GM12878 (cell line): ENCODE measurements at regions not wholly inside any gene's neighbourhood (a gene's known extent, or its start where the extent isn't known, plus 50 kb on each side); places are given as distances from the start of the nearest gene placed in this dataset.

ENCODE experiments used
- ATAC-seq: fragments of 200-7000 bp; cut with Tn5 transposase; 3 replicates; pipeline ENCODE4 v1.9.1; 2020; ENCODE audit warnings: mild to moderate bottlenecking, moderate library complexity
- BruUV-seq: library from RNA; stranded (reverse); fragments of 400-500 nt; replicated peaks from 2 replicates; lab custom pipeline; 2021; lab: Mats Ljungman, UMichigan
- CTCF ChIA-PET: fragments of 300-600 bp; sonication (Branson Sonifier 250); formaldehyde crosslinking; extraction: SDS; loops from one replicate; lab custom pipeline; 2021; ENCODE audit warnings: inconsistent platforms; lab: Yijun Ruan, JAX
- POLR2A ChIA-PET: fragments of 350-600 bp; formaldehyde crosslinking; extraction: SDS; loops from one replicate; lab custom pipeline; 2021; ENCODE audit warnings: inconsistent platforms; lab: Charles Lee
- RAD21 ChIA-PET: fragments of 300-600 bp; sonication (Branson Sonifier 250); formaldehyde crosslinking; loops from one replicate; lab custom pipeline; 2023; ENCODE audit warnings: antibody characterized with exemption; ENCODE audit not compliant: unreplicated experiment; lab: Charles Lee
- SMC1A ChIA-PET: fragments of 300-600 bp; sonication (Branson Sonifier 250); formaldehyde crosslinking; loops from one replicate; lab custom pipeline; 2023; ENCODE audit not compliant: unreplicated experiment, uncharacterized antibody; lab: Charles Lee
- DNase-seq: peaks from one replicate; pipeline ENCODE4 v3.0.0-alpha.2; 2011; ENCODE audit warnings: low read depth, low spot score
- FAIRE-seq: peaks from 3 replicates; lab custom pipeline; 2011; peaks lifted over from hg19 to GRCh38; lab: Jason Lieb, UNC
- H2AFZ ChIP-seq: 2 replicates; pipeline ENCODE4 v1.6.0; 2011; ENCODE audit warnings: low read depth, low read length, control low read depth; ENCODE audit not compliant: control insufficient read depth
- H3K27ac ChIP-seq: 2 replicates; pipeline ENCODE4 v1.5.1; 2011; ENCODE audit warnings: control low read depth; ENCODE audit not compliant: control insufficient read depth, insufficient read depth
- H3K27me3 ChIP-seq, 2 experiments: replicated peaks in 1 of 2; 2 replicates each; pipeline versions ENCODE4 v1.6.0 to v1.6.1; 2011; ENCODE audit warnings: low read length in 1 of 2; ENCODE audit not compliant: control insufficient read depth in 2 of 2, insufficient read depth in 2 of 2
- H3K36me3 ChIP-seq, 2 experiments: 2 replicates each; pipeline ENCODE4 v1.5.1; 2011; ENCODE audit warnings: low read length in 1 of 2; ENCODE audit not compliant: control insufficient read depth in 2 of 2, insufficient read depth in 2 of 2
- H3K4me1 ChIP-seq: 2 replicates; pipeline ENCODE4 v1.6.1; 2011; ENCODE audit warnings: mild to moderate bottlenecking, low read length, moderate library complexity, mixed read lengths; ENCODE audit not compliant: control insufficient read depth, insufficient read depth
- H3K4me2 ChIP-seq: 2 replicates; pipeline ENCODE4 v1.6.0; 2011; ENCODE audit warnings: control low read depth; ENCODE audit not compliant: control insufficient read depth, insufficient read depth
- H3K4me3 ChIP-seq: fragments of 200-600 bp; sonication (generic); 2 replicates; pipeline ENCODE4 v1.5.1; 2016
- H3K79me2 ChIP-seq: 2 replicates; pipeline ENCODE4 v1.6.0; 2011; ENCODE audit warnings: low read length; ENCODE audit not compliant: control insufficient read depth, insufficient read depth
- H3K9ac ChIP-seq: 2 replicates; pipeline ENCODE4 v1.8.0; 2011; ENCODE audit warnings: low read length, control low read depth, mixed read lengths; ENCODE audit not compliant: control insufficient read depth, insufficient read depth
- H3K9me3 ChIP-seq: replicated peaks from 3 replicates; pipeline ENCODE4 v1.5.1; 2011; ENCODE audit warnings: mild to moderate bottlenecking, low read length; ENCODE audit not compliant: control insufficient read depth, insufficient read depth
- H4K20me1 ChIP-seq: 2 replicates; pipeline ENCODE4 v1.6.0; 2011; ENCODE audit not compliant: control insufficient read depth, insufficient read depth
- E2F4 ChIP-seq: IDR thresholded peaks from 2 replicates; pipeline ENCODE4 v1.6.1; 2012; ENCODE audit warnings: low read depth, low read length, improper control_type of control experiment
- EP300 ChIP-seq, 2 experiments: fragments of 150-350 bp in 1 of 2; IDR thresholded peaks; 2 replicates each; pipeline ENCODE4 v1.6.1; 2011 to 2012; ENCODE audit warnings: low read depth in 2 of 2, low read length in 2 of 2, borderline replicate concordance in 1 of 2, improper control_type of control experiment in 1 of 2, inconsistent platforms in 1 of 2; ENCODE audit not compliant: control insufficient read depth in 1 of 2
- EZH2 ChIP-seq: IDR thresholded peaks from 2 replicates; pipeline ENCODE4 v1.6.1; 2012; ENCODE audit warnings: low read depth, mild to moderate bottlenecking, control low read depth, inconsistent platforms, low read length, borderline replicate concordance; ENCODE audit not compliant: control insufficient read depth
- MEF2B ChIP-seq: fragments of 450-650 bp; IDR thresholded peaks from 2 replicates; pipeline ENCODE4 v1.6.1; 2018; ENCODE audit warnings: mild to moderate bottlenecking, moderate library complexity; ENCODE audit not compliant: partially characterized antibody, poor library complexity, severe bottlenecking
- RBBP5 ChIP-seq: fragments of 200-600 bp; sonication (generic); conservative IDR thresholded peaks from 2 replicates; pipeline ENCODE4 v1.6.1; 2016
- RUNX3 ChIP-seq: IDR thresholded peaks from 2 replicates; pipeline ENCODE4 v1.6.1; 2012; ENCODE audit warnings: low read length, inconsistent platforms
- SPI1 ChIP-seq: IDR thresholded peaks from 2 replicates; pipeline ENCODE4 v1.6.1; 2011; ENCODE audit warnings: low read depth, mild to moderate bottlenecking, low read length, moderate library complexity, borderline replicate concordance; ENCODE audit not compliant: insufficient read depth
- YY1 ChIP-seq: IDR thresholded peaks from 2 replicates; pipeline ENCODE4 v1.6.1; 2011; ENCODE audit warnings: low read depth, mild to moderate bottlenecking, low read length
- ZBTB40 ChIP-seq: fragments of 450-650 bp; IDR thresholded peaks from 2 replicates; pipeline ENCODE4 v1.6.1; 2016; ENCODE audit warnings: mild to moderate bottlenecking, moderate library complexity, borderline replicate concordance
- WGBS: methylation state at CpG from one replicate; pipeline ENCODE4 v1.1.6; 2016; ENCODE audit warnings: low lambda C conversion rate; ENCODE audit not compliant: insufficient replicate concordance, insufficient coverage; ENCODE audit errors: missing lambda C conversion rate; 5-methylcytosine and 5-hydroxymethylcytosine counted together
- in situ Hi-C: fragments of 300-500 bp; cut with MboI; formaldehyde crosslinking; loops from 9 replicates; pipeline ENCODE4 v1.14.3; 2018; ENCODE audit warnings: mixed read lengths
- intact Hi-C: fragments of 100-400 bp; cut with micrococcal nuclease; formaldehyde crosslinking; loops from one replicate; pipeline ENCODE4 v1.14.2; 2022; ENCODE audit not compliant: unreplicated experiment

- ChIA-PET POLR2A (no interaction called here), RAD21 (no interaction called here), SMC1A (no interaction called here), CTCF (no interaction called here)
- no peaks in the 10 kb centered on the region for H4K20me1 ChIP-seq
- in situ Hi-C loops: no loop called here
- no peak overlapping the region for H3K4me3 ChIP-seq
- H3K36me3 ChIP-seq: no peaks in the 10 kb centered on the region
- H3K9me3 ChIP-seq: no peaks in the 10 kb centered on the region
- no peaks in the 10 kb centered on the region for H3K27me3 ChIP-seq
- no peak for FAIRE-seq
- no peak for ATAC-seq
- H3K4me1 ChIP-seq: no peaks in the 10 kb centered on the region
- H3K9ac ChIP-seq: no peak overlapping the region
- TF ChIP-seq MEF2B: no peak
- no peak for TF ChIP-seq YY1
- no peak for TF ChIP-seq RBBP5
- TF ChIP-seq EP300 (IDR thresholded peaks at IDR 0.05; ENCODE audit: borderline replicate concordance in 1 of 2, control insufficient read depth in 1 of 2, low read depth in 2 of 2, low read length in 2 of 2): no peak
- TF ChIP-seq EZH2: no peak
- no peak for TF ChIP-seq SPI1
- TF ChIP-seq E2F4: no peak
- TF ChIP-seq ZBTB40: no peak
- no peak for TF ChIP-seq RUNX3
- DNase-seq: no peak
- H3K27ac ChIP-seq: no peak overlapping the region
- no TSS peak for BruUV-seq
- intact Hi-C loops: no loop called here
- no peak overlapping the region for H2AFZ ChIP-seq
- no peak overlapping the region for H3K4me2 ChIP-seq
- no peaks in the 10 kb centered on the region for H3K79me2 ChIP-seq
- WGBS: 12% methylated on average over 2 of the region's 2 CpGs
Measured at GRCh38 chr5:30279237-30279636, 914.2 kb upstream of the CDH6 start.
